ENCODE measurements at regions not wholly inside any gene's neighbourhood (a gene's known extent, or its start where the extent isn't known, plus 50 kb on each side); places are given as distances from the start of the nearest gene placed in this dataset.

- TF ChIP-seq, protein P1, sequence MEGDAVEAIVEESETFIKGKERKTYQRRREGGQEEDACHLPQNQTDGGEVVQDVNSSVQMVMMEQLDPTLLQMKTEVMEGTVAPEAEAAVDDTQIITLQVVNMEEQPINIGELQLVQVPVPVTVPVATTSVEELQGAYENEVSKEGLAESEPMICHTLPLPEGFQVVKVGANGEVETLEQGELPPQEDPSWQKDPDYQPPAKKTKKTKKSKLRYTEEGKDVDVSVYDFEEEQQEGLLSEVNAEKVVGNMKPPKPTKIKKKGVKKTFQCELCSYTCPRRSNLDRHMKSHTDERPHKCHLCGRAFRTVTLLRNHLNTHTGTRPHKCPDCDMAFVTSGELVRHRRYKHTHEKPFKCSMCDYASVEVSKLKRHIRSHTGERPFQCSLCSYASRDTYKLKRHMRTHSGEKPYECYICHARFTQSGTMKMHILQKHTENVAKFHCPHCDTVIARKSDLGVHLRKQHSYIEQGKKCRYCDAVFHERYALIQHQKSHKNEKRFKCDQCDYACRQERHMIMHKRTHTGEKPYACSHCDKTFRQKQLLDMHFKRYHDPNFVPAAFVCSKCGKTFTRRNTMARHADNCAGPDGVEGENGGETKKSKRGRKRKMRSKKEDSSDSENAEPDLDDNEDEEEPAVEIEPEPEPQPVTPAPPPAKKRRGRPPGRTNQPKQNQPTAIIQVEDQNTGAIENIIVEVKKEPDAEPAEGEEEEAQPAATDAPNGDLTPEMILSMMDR (IDR thresholded peaks at IDR 0.05; ENCODE audit: low read depth, low read length), result no peak
- Histone ChIP-seq H3K4me3 (ENCODE audit: low read depth, low read length) (no peak overlapping the region), H3K9me3 (ENCODE audit: control insufficient read depth, insufficient read depth, low read length) (no peaks in the 10 kb centered on the region), H3K27ac (ENCODE audit: low read depth, low read length) (no peak overlapping the region), H3K27me3 (ENCODE audit: control insufficient read depth, insufficient read depth, low read length) (no peaks in the 10 kb centered on the region)
- ChIA-PET POLR2A (no interaction called here), CTCF (no interaction called here)
- no peak for DNase-seq (ENCODE audit: low read depth, low spot score)
Measured at GRCh38 chr1:220374449-220374848, 102.2 kb upstream of the RAB3GAP2 start.

GRCh38 chr1:220372451-220372850 is 100.2 kb upstream of the RAB3GAP2 start:
- Histone ChIP-seq H3K27ac (ENCODE audit: low read depth, low read length) (no peak overlapping the region), H3K27me3 (ENCODE audit: control insufficient read depth, insufficient read depth, low read length) (no peaks in the 10 kb centered on the region), H3K4me3 (ENCODE audit: low read depth, low read length) (no peak overlapping the region), H3K9me3 (ENCODE audit: control insufficient read depth, insufficient read depth, low read length) (no peaks in the 10 kb centered on the region)
- ChIA-PET POLR2A (no interaction called here), CTCF (no interaction called here)
- TF ChIP-seq, protein P1 (IDR thresholded peaks at IDR 0.05; ENCODE audit: low read depth, low read length), result no peak
- DNase-seq (ENCODE audit: low read depth, low spot score), result no peak

- no peaks in the 10 kb centered on the region for H3K27me3 ChIP-seq (ENCODE audit: control insufficient read depth, insufficient read depth, low read length)
- POLR2A ChIA-PET, result no interaction called here
- TF ChIP-seq, protein P1 (IDR thresholded peaks at IDR 0.05; ENCODE audit: low read depth, low read length), result no peak
- no peaks in the 10 kb centered on the region for H3K9me3 ChIP-seq (ENCODE audit: control insufficient read depth, insufficient read depth, low read length)
- DNase-seq (ENCODE audit: low read depth, low spot score), result no peak
- no peak overlapping the region for H3K4me3 ChIP-seq (ENCODE audit: low read depth, low read length)
- no peak overlapping the region for H3K27ac ChIP-seq (ENCODE audit: low read depth, low read length)
- CTCF ChIA-PET, result no interaction called here
Measured at GRCh38 chr1:220371324-220371723, 99.1 kb upstream of the RAB3GAP2 start.

- Histone ChIP-seq H3K27ac (ENCODE audit: low read depth, low read length) (no peak overlapping the region), H3K9me3 (ENCODE audit: control insufficient read depth, insufficient read depth, low read length) (no peaks in the 10 kb centered on the region), H3K27me3 (ENCODE audit: control insufficient read depth, insufficient read depth, low read length) (no peaks in the 10 kb centered on the region), H3K4me3 (ENCODE audit: low read depth, low read length) (no peak overlapping the region)
- ChIA-PET POLR2A (no interaction called here), CTCF (no interaction called here)
- DNase-seq (ENCODE audit: low read depth, low spot score), result peak; percentile 41
- TF ChIP-seq, protein P1 (IDR thresholded peaks at IDR 0.05; ENCODE audit: low read depth, low read length), result no peak
Measured at GRCh38 chr1:220370041-220370700, 97.9 kb upstream of the RAB3GAP2 start.

DNA sequence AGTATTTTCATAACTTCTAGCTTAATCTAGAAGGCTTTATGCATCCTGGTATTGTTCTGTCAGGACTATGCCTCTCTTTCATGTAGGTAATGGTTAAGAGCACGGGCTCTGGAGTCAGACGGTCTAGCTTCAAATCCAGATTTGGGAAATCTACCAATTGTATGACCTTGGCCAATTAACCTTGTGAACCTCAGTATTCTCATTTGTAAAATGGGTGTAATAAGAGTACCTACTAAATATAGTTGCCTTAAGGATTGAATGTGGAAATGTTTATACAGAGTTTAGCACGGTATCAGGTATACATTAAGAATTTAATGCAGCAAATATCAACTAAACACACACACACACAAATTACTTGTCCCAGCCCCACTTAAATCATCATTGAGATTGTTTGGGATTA is 97.3 kb upstream of the RAB3GAP2 start:
- Histone ChIP-seq H3K4me3 (ENCODE audit: low read depth, low read length) (no peak overlapping the region), H3K27ac (ENCODE audit: low read depth, low read length) (no peak overlapping the region), H3K9me3 (ENCODE audit: control insufficient read depth, insufficient read depth, low read length) (no peaks in the 10 kb centered on the region), H3K27me3 (ENCODE audit: control insufficient read depth, insufficient read depth, low read length) (no peaks in the 10 kb centered on the region)
- CTCF ChIA-PET, result no interaction called here
- TF ChIP-seq, protein P1 (IDR thresholded peaks at IDR 0.05; ENCODE audit: low read depth, low read length), result no peak
- DNase-seq (ENCODE audit: low read depth, low spot score), result no peak
- POLR2A ChIA-PET, result no interaction called here

Measured in AG04450 (cell line).